KBM-7 (cell line): ENCODE measurements at regions not wholly inside any gene's neighbourhood (a gene's known extent, or its start where the extent isn't known, plus 50 kb on each side); places are given as distances from the start of the nearest gene placed in this dataset.

Experiments used
- DNase-seq: peaks from one replicate; pipeline ENCODE4 v3.0.0-alpha.2; 2015
- in situ Hi-C: fragments of 300-500 bp; cut with MboI; formaldehyde crosslinking; loops from 2 replicates; pipeline ENCODE4 v1.14.3; 2020; ENCODE audit warnings: low sequenced_read_pairs, low pct_unique_long_range_greater_than_20kb, mixed read lengths

- DNase-seq = no peak
These were observed 227.4 kb downstream of the MAN2A1 start for GRCh38 chr5:109917154-109917546.

GRCh38 chr5:109917966-109918365 is 228.2 kb downstream of the MAN2A1 start:
- in situ Hi-C loops = no loop called here
- DNase-seq = no peak

More at GRCh38 chr5:109917154-109917546, 227.4 kb downstream of the MAN2A1 start:
- in situ Hi-C loops = no loop called here

- DNase-seq = no peak
- in situ Hi-C loops = no loop called here
These were observed 231.0 kb downstream of the MAN2A1 start for GRCh38 chr5:109920736-109921135.

- in situ Hi-C loops = no loop called here
- DNase-seq = no peak
These were observed 232.1 kb downstream of the MAN2A1 start for GRCh38 chr5:109921735-109922380.

- no peak for DNase-seq
- in situ Hi-C loops = no loop called here
These were observed 232.8 kb downstream of the MAN2A1 start for GRCh38 chr5:109922381-109922995.

- no peak for DNase-seq
- in situ Hi-C loops = no loop called here
These were observed 233.5 kb downstream of the MAN2A1 start for GRCh38 chr5:109923205-109923604.

- in situ Hi-C loops = no loop called here
- DNase-seq = no peak
These were observed 234.7 kb downstream of the MAN2A1 start for GRCh38 chr5:109924237-109925107.

GRCh38 chr5:109927639-109928038 is 237.9 kb downstream of the MAN2A1 start:
- in situ Hi-C loops = no loop called here
- no peak for DNase-seq

GRCh38 chr5:109928046-109928445 is 238.3 kb downstream of the MAN2A1 start:
- no peak for DNase-seq
- in situ Hi-C loops = no loop called here

GRCh38 chr5:109928811-109929210 is 239.1 kb downstream of the MAN2A1 start:
- DNase-seq = no peak
- in situ Hi-C loops = no loop called here

- DNase-seq = no peak
- in situ Hi-C loops = no loop called here
These were observed 239.6 kb downstream of the MAN2A1 start for GRCh38 chr5:109929376-109929775.

- no peak for DNase-seq
- in situ Hi-C loops = no loop called here
These were observed 240.2 kb downstream of the MAN2A1 start for GRCh38 chr5:109929911-109930310.

- in situ Hi-C loops = no loop called here
- no peak for DNase-seq
These were observed 241.5 kb downstream of the MAN2A1 start for GRCh38 chr5:109931049-109931780.

- in situ Hi-C loops = no loop called here
- no peak for DNase-seq
These were observed 246.2 kb downstream of the MAN2A1 start for GRCh38 chr5:109935833-109936490.

GRCh38 chr5:109936996-109937395 is 247.3 kb downstream of the MAN2A1 start:
- no peak for DNase-seq
- in situ Hi-C loops = no loop called here

- in situ Hi-C loops = no loop called here
- DNase-seq = no peak
These were observed 248.2 kb downstream of the MAN2A1 start for GRCh38 chr5:109937951-109938350.

- no peak for DNase-seq
- in situ Hi-C loops = no loop called here
These were observed 248.7 kb downstream of the MAN2A1 start for GRCh38 chr5:109938453-109938852.

GRCh38 chr5:109939116-109939682 is 249.5 kb downstream of the MAN2A1 start:
- in situ Hi-C loops = no loop called here
- DNase-seq = no peak

- in situ Hi-C loops = no loop called here
- DNase-seq = no peak
These were observed 252.9 kb downstream of the MAN2A1 start for GRCh38 chr5:109942646-109943045.
